ENCODE measurements at regions not wholly inside any gene's neighbourhood (a gene's known extent, or its start where the extent isn't known, plus 50 kb on each side); places are given as distances from the start of the nearest gene placed in this dataset.

DNA sequence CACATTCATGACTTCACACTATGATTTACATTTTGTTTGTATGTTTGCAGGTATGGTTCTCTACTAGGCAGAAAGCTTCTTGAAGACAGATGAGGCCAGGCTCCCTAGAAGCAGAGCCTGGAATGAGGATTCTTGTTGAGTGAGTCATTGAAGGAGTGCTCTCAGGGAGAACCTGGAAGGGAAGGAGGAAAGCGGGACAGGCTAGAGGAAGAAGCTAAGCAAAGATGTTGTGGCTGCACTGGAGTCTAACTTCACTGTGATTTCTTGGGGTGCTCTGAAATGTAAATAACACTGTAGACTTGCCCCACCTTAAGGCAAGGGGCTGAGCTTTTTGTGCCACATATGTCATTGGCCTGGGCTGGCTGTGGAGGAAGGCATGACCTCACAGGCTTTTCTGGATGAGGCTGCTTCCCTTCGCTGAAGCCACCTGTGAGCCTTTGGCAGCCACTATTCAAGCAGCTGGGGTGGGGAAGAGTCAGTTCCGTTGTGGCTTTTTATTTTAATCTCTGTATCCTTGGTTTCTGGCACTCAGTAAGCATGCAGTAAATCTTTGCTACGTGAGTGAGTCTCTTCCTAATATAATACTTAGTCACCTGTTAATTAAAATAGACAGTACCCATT is 307.3 kb downstream of the SV2B start:
- TF ChIP-seq, protein P1, sequence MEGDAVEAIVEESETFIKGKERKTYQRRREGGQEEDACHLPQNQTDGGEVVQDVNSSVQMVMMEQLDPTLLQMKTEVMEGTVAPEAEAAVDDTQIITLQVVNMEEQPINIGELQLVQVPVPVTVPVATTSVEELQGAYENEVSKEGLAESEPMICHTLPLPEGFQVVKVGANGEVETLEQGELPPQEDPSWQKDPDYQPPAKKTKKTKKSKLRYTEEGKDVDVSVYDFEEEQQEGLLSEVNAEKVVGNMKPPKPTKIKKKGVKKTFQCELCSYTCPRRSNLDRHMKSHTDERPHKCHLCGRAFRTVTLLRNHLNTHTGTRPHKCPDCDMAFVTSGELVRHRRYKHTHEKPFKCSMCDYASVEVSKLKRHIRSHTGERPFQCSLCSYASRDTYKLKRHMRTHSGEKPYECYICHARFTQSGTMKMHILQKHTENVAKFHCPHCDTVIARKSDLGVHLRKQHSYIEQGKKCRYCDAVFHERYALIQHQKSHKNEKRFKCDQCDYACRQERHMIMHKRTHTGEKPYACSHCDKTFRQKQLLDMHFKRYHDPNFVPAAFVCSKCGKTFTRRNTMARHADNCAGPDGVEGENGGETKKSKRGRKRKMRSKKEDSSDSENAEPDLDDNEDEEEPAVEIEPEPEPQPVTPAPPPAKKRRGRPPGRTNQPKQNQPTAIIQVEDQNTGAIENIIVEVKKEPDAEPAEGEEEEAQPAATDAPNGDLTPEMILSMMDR (IDR thresholded peaks at IDR 0.05) = no peak
- TF ChIP-seq POLR2A (IDR thresholded peaks at IDR 0.05) = no peak
- no peak for TF ChIP-seq POLR2AphosphoS5 (IDR thresholded peaks at IDR 0.05)

Data from gastroesophageal sphincter (tissue), 3 donors.